ENCODE measurements at regions not wholly inside any gene's neighbourhood (a gene's known extent, or its start where the extent isn't known, plus 50 kb on each side); places are given as distances from the start of the nearest gene placed in this dataset.

DNA sequence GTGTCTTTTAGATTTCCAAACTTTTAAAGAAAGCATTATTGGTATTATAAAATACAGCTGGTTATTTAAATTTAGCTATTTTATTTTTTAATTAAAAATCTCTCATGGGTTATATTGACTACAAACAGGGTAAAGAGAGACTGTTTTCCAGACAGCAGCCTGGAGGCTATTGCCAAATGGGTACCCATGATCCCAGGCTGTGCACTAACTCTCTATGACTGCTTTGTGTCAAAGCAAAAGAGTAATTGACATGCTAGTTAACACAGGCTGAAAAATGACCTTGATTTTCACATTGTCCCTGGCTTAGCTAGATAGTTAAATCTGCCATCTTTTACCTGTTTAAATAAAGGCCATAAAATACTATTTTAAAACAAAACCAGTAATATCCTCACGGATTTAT is 589.7 kb downstream of the ANXA1 start:
- Histone ChIP-seq H3K9me3 (ENCODE audit: control insufficient read depth, insufficient read depth, low read length) (no peaks in the 10 kb centered on the region), H3K4me3 (ENCODE audit: insufficient read depth, low read depth, low read length) (no peak overlapping the region), H3K79me1 (ENCODE audit: low read depth in 1 of 2, low read length in 2 of 2) (no peaks in the 10 kb centered on the region), H4K5ac (ENCODE audit: low read depth, low read length) (no peak overlapping the region), H3K14ac (replicated peaks; ENCODE audit: low read depth, low read length) (no peak overlapping the region), H3K27ac (ENCODE audit: insufficient read depth, low read length) (no peak overlapping the region), H4K91ac (ENCODE audit: insufficient read depth, low read depth, low read length) (no peak overlapping the region), H3K9ac (ENCODE audit: low read depth, low read length) (no peak overlapping the region), H3K18ac (ENCODE audit: low read depth, low read length) (no peak overlapping the region), H3K4ac (ENCODE audit: low read depth, low read length) (no peak overlapping the region), H2BK15ac (ENCODE audit: low read depth, low read length) (no peak overlapping the region), H2AK5ac (ENCODE audit: low read depth, low read length) (no peak overlapping the region), H3K9me1 (ENCODE audit: insufficient read depth, low read length) (no peaks in the 10 kb centered on the region), H3K23ac (ENCODE audit: low read depth, low read length) (no peak overlapping the region), H3K27me3 (ENCODE audit: control insufficient read depth, insufficient read depth, low read length) (no peaks in the 10 kb centered on the region), H3K56ac (ENCODE audit: extremely low read depth, insufficient read depth, low read length) (no peak overlapping the region), H4K20me1 (ENCODE audit: insufficient read depth, low read length) (no peaks in the 10 kb centered on the region), H3K4me2 (ENCODE audit: low read depth, low read length) (no peak overlapping the region), H2BK120ac (ENCODE audit: low read depth, low read length) (no peak overlapping the region), H2AK9ac (replicated peaks; ENCODE audit: low read depth, low read length, poor library complexity) (no peak overlapping the region), H2BK5ac (ENCODE audit: low read depth, low read length, poor library complexity, severe bottlenecking) (no peak overlapping the region), H3K36me3 (ENCODE audit: control insufficient read depth, insufficient read depth, low read length) (no peaks in the 10 kb centered on the region), H3K4me1 (ENCODE audit: control insufficient read depth, insufficient read depth, low read length) (no peaks in the 10 kb centered on the region), H2BK20ac (ENCODE audit: low read depth, low read length) (no peak overlapping the region), H2AFZ (replicated peaks; ENCODE audit: low read length, poor library complexity) (no peak overlapping the region), H4K8ac (ENCODE audit: low read depth in 2 of 2, low read length in 2 of 2) (no peak overlapping the region)
- dilution Hi-C loops (cut with HindIII; ENCODE audit: low sequenced_read_pairs, unreplicated experiment) = no loop called here
- no CpG with 5 or more reads among the region's 1 CpG for WGBS, 2 experiments (ENCODE audit: extremely low coverage in 2 of 2, insufficient read length in 1 of 2)
- intact Hi-C loops (cut with micrococcal nuclease) = no loop called here
- POLR2A ChIA-PET (ENCODE audit: unreplicated experiment) = no interaction called here
- in situ Hi-C loops (cut with MboI; ENCODE audit: low sequenced_read_pairs) = no loop called here
- no TSS peak for BruUV-seq (replicated peaks)
- CTCF ChIA-PET = no interaction called here
- ATAC-seq (ENCODE audit: low read depth) (no peak), DNase-seq (no peak)
- TF ChIP-seq CEBPB (IDR thresholded peaks at IDR 0.05; ENCODE audit: low read depth, low read length) (no peak), BHLHE40 (IDR thresholded peaks at IDR 0.05; ENCODE audit: low read depth, low read length) (no peak), RCOR1 (IDR thresholded peaks at IDR 0.05; ENCODE audit: insufficient replicate concordance, low read length) (no peak), POLR2A (IDR thresholded peaks at IDR 0.05; ENCODE audit: low read depth, low read length) (no peak), RAD21 (IDR thresholded peaks at IDR 0.05; ENCODE audit: low read length) (no peak)
- TF ChIP-seq, protein P1, sequence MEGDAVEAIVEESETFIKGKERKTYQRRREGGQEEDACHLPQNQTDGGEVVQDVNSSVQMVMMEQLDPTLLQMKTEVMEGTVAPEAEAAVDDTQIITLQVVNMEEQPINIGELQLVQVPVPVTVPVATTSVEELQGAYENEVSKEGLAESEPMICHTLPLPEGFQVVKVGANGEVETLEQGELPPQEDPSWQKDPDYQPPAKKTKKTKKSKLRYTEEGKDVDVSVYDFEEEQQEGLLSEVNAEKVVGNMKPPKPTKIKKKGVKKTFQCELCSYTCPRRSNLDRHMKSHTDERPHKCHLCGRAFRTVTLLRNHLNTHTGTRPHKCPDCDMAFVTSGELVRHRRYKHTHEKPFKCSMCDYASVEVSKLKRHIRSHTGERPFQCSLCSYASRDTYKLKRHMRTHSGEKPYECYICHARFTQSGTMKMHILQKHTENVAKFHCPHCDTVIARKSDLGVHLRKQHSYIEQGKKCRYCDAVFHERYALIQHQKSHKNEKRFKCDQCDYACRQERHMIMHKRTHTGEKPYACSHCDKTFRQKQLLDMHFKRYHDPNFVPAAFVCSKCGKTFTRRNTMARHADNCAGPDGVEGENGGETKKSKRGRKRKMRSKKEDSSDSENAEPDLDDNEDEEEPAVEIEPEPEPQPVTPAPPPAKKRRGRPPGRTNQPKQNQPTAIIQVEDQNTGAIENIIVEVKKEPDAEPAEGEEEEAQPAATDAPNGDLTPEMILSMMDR (conservative IDR thresholded peaks at IDR 0.05; ENCODE audit: low read depth, low read length) = no peak
- TF ChIP-seq, protein P2, sequence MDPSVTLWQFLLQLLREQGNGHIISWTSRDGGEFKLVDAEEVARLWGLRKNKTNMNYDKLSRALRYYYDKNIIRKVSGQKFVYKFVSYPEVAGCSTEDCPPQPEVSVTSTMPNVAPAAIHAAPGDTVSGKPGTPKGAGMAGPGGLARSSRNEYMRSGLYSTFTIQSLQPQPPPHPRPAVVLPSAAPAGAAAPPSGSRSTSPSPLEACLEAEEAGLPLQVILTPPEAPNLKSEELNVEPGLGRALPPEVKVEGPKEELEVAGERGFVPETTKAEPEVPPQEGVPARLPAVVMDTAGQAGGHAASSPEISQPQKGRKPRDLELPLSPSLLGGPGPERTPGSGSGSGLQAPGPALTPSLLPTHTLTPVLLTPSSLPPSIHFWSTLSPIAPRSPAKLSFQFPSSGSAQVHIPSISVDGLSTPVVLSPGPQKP (IDR thresholded peaks at IDR 0.05; ENCODE audit: borderline replicate concordance, low read depth, low read length) = no peak

Measured in IMR-90 (cell line).